Endodermal cell (in vitro differentiated cells): ENCODE measurements at regions not wholly inside any gene's neighbourhood (a gene's known extent, or its start where the extent isn't known, plus 50 kb on each side); places are given as distances from the start of the nearest gene placed in this dataset.

Experiments used
- DNase-seq: peaks from one replicate; pipeline ENCODE4 v3.0.0-alpha.2; 2017
- H3K27ac ChIP-seq: 2 replicates; pipeline ENCODE4 v1.5.1; 2013; ENCODE audit warnings: mild to moderate bottlenecking, low read depth, low read length, moderate library complexity
- H3K27me3 ChIP-seq: 2 replicates; pipeline ENCODE4 v1.6.1; 2013; ENCODE audit warnings: mild to moderate bottlenecking, low read length, moderate library complexity; ENCODE audit not compliant: insufficient read depth, control insufficient read depth, poor library complexity, severe bottlenecking
- H3K36me3 ChIP-seq: 2 replicates; pipeline ENCODE4 v1.7.0; 2013; ENCODE audit warnings: mild to moderate bottlenecking, low read length, moderate library complexity; ENCODE audit not compliant: control insufficient read depth, insufficient read depth
- H3K4me1 ChIP-seq: one replicate; pipeline ENCODE4 v1.7.0; 2013; ENCODE audit warnings: low read length; ENCODE audit not compliant: control insufficient read depth, insufficient read depth
- H3K4me3 ChIP-seq: 2 replicates; pipeline ENCODE4 v1.5.1; 2013; ENCODE audit warnings: mild to moderate bottlenecking, low read length, moderate library complexity
- H3K9ac ChIP-seq: 2 replicates; pipeline ENCODE4 v1.6.1; 2013; ENCODE audit warnings: mild to moderate bottlenecking, low read length, moderate library complexity; ENCODE audit not compliant: poor library complexity, severe bottlenecking; ENCODE audit errors: extremely low read depth
- H3K9me3 ChIP-seq: 2 replicates; pipeline ENCODE4 v1.6.1; 2013; ENCODE audit warnings: mild to moderate bottlenecking, low read length, moderate library complexity; ENCODE audit not compliant: control insufficient read depth
- H3K27ac Mint-ChIP-seq: 2 replicates; pipeline ENCODE4 v1.8.0; 2020; ENCODE audit warnings: mixed read lengths
- H3K27me3 Mint-ChIP-seq: 2 replicates; pipeline ENCODE4 v1.8.0; 2021; ENCODE audit warnings: mild to moderate bottlenecking, mixed read lengths; ENCODE audit not compliant: insufficient read depth
- H3K36me3 Mint-ChIP-seq: 2 replicates; pipeline ENCODE4 v1.8.0; 2020; ENCODE audit warnings: low read depth, mixed read lengths
- H3K4me1 Mint-ChIP-seq: 2 replicates; pipeline ENCODE4 v1.8.0; 2020; ENCODE audit warnings: mixed read lengths
- H3K4me3 Mint-ChIP-seq: 2 replicates; pipeline ENCODE4 v1.8.0; 2020; ENCODE audit warnings: mild to moderate bottlenecking, moderate library complexity, mixed read lengths
- H3K9me3 Mint-ChIP-seq: 2 replicates; pipeline ENCODE4 v1.8.0; 2020; ENCODE audit warnings: mild to moderate bottlenecking, mixed read lengths
- WGBS, 2 experiments: methylation state at CpG; one replicate each; pipeline versions ENCODE4 v1.1.5 to v1.1.7; 2013; ENCODE audit warnings: missing lambda C conversion rate in 2 of 2, mixed read lengths in 1 of 2; ENCODE audit not compliant: insufficient coverage in 1 of 2, insufficient read length in 1 of 2; 5-methylcytosine and 5-hydroxymethylcytosine counted together
- TF ChIP-seq, protein P1 (sequence below): fragments of 200-600 bp; sonication (generic); conservative IDR thresholded peaks from 2 replicates; pipeline ENCODE4 v1.5.0; 2021; ENCODE audit warnings: antibody characterized with exemption, mild to moderate bottlenecking

DNA sequence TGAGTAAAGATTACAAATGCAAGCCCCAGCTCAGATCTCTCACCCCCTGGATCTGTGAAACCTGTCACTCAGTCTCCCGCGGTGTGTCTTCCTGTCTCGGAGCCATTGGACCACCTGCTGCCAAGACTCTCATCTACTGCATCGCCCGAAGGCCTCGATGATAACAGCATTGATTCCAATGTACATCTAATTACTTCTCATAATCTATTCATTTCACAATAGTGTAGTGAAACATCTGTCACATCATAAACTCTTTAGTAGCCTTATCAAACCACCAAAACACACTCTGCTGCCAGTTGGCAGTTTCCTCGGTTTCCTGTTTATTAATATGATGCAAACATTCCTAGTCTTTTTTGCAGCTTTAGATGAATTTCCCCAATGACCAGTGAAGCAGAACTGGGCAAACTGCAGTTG lies 220.3 kb downstream of the POU4F1 start:
- Histone ChIP-seq H3K9me3 (no peaks in the 10 kb centered on the region), H3K27ac (peak overlapping the region; percentile 28), H3K9ac (no peak overlapping the region), H3K4me1 (no peaks in the 10 kb centered on the region), H3K27me3 (no peaks in the 10 kb centered on the region), H3K36me3 (no peaks in the 10 kb centered on the region), H3K4me3 (no peak overlapping the region)
- Mint-ChIP-seq H3K27me3 (no peaks in the 10 kb centered on the region), H3K4me1 (peaks cover 11% of the 10 kb centered on the region), H3K27ac (no peak overlapping the region), H3K4me3 (no peak overlapping the region), H3K36me3 (no peaks in the 10 kb centered on the region), H3K9me3 (no peaks in the 10 kb centered on the region)
- 85 to 87% methylated on average over 6 to 7 of the region's 7 CpGs for WGBS, 2 experiments
- no peak for DNase-seq
- TF ChIP-seq, protein P1, sequence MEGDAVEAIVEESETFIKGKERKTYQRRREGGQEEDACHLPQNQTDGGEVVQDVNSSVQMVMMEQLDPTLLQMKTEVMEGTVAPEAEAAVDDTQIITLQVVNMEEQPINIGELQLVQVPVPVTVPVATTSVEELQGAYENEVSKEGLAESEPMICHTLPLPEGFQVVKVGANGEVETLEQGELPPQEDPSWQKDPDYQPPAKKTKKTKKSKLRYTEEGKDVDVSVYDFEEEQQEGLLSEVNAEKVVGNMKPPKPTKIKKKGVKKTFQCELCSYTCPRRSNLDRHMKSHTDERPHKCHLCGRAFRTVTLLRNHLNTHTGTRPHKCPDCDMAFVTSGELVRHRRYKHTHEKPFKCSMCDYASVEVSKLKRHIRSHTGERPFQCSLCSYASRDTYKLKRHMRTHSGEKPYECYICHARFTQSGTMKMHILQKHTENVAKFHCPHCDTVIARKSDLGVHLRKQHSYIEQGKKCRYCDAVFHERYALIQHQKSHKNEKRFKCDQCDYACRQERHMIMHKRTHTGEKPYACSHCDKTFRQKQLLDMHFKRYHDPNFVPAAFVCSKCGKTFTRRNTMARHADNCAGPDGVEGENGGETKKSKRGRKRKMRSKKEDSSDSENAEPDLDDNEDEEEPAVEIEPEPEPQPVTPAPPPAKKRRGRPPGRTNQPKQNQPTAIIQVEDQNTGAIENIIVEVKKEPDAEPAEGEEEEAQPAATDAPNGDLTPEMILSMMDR: no peak

GRCh38 chr13:78382491-78382890 lies 220.9 kb downstream of the POU4F1 start:
- Mint-ChIP-seq H3K27ac (no peak overlapping the region), H3K27me3 (no peaks in the 10 kb centered on the region), H3K4me1 (peaks cover 11% of the 10 kb centered on the region), H3K9me3 (no peaks in the 10 kb centered on the region), H3K4me3 (no peak overlapping the region), H3K36me3 (no peaks in the 10 kb centered on the region)
- TF ChIP-seq, protein P1: no peak
- Histone ChIP-seq H3K4me3 (no peak overlapping the region), H3K4me1 (no peaks in the 10 kb centered on the region), H3K9me3 (no peaks in the 10 kb centered on the region), H3K27ac (no peak overlapping the region), H3K27me3 (no peaks in the 10 kb centered on the region), H3K36me3 (no peaks in the 10 kb centered on the region), H3K9ac (no peak overlapping the region)
- no peak for DNase-seq
- 80 to 85% methylated on average over 4 of the region's 4 CpGs for WGBS, 2 experiments

DNA sequence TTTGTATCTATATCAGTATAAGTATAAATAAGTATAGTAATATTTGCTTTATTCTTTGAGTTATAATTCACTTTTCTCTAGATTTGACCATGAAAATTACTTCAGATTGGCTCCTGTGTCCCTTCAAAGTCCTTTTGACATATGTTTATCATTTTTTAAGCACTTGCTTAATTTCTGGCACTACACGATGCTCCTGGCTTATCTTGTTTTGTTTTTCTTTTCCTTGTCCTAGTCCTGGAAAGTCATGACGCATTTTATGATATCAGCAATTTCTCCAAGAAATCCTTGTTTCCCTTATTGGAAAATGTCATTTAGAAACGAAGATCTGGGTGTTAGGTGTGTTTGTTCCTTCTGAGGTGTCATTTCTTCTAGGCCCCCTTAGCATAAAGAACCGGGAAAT lies 226.5 kb downstream of the POU4F1 start:
- no peaks in the 10 kb centered on the region for H3K27me3 Mint-ChIP-seq
- Histone ChIP-seq H3K4me1 (no peaks in the 10 kb centered on the region), H3K9me3 (no peaks in the 10 kb centered on the region), H3K27ac (no peak overlapping the region), H3K36me3 (no peaks in the 10 kb centered on the region), H3K4me3 (no peak overlapping the region), H3K27me3 (no peaks in the 10 kb centered on the region), H3K9ac (no peak overlapping the region)
- DNase-seq: no peak
- no peak overlapping the region for H3K27ac Mint-ChIP-seq
- TF ChIP-seq, protein P1: no peak
- H3K4me3 Mint-ChIP-seq: no peak overlapping the region
- H3K36me3 Mint-ChIP-seq: no peaks in the 10 kb centered on the region
- H3K4me1 Mint-ChIP-seq: no peaks in the 10 kb centered on the region
- 91 to 100% methylated on average over 3 of the region's 4 CpGs for WGBS, 2 experiments
- H3K9me3 Mint-ChIP-seq: no peaks in the 10 kb centered on the region
